ENCODE measurements at regions not wholly inside any gene's neighbourhood (a gene's known extent, or its start where the extent isn't known, plus 50 kb on each side); places are given as distances from the start of the nearest gene placed in this dataset.

GRCh38 chr9:777978-778377, 63.5 kb upstream of the DMRT1 start:
- DNase-seq = no peak

GRCh38 chr9:784202-784601, 57.3 kb upstream of the DMRT1 start:
- no peak for DNase-seq

- no peak for DNase-seq
These were observed 56.6 kb upstream of the DMRT1 start for GRCh38 chr9:784916-785315.

- no peak for DNase-seq
These were observed 55.5 kb upstream of the DMRT1 start for GRCh38 chr9:785997-786396.

- DNase-seq = no peak
These were observed 55.1 kb upstream of the DMRT1 start for GRCh38 chr9:786405-786804.

- no peak for DNase-seq
These were observed 52.7 kb upstream of the DMRT1 start for GRCh38 chr9:788777-789176.

All from NCI-H1930 (cell line).